SK-N-SH (cell line): ENCODE measurements at regions not wholly inside any gene's neighbourhood (a gene's known extent, or its start where the extent isn't known, plus 50 kb on each side); places are given as distances from the start of the nearest gene placed in this dataset.

Source experiments
- CTCF ChIA-PET: fragments of 300-600, 350-600 bp; formaldehyde crosslinking; extraction: SDS; loops from one replicate; lab custom pipeline; 2021; lab: Yijun Ruan, JAX
- POLR2A ChIA-PET: fragments of 350-600 bp; sonication (Branson Sonifier 250); formaldehyde crosslinking; extraction: SDS; loops from one replicate; lab custom pipeline; 2020; ENCODE audit warnings: antibody characterized with exemption, inconsistent platforms; lab: Yijun Ruan, JAX
- DNase-seq: peaks from one replicate; pipeline ENCODE4 v3.0.0; 2012
- H2AFZ ChIP-seq: fragments of 200-600 bp; sonication (generic); 2 replicates; pipeline ENCODE4 v1.8.1; 2016; ENCODE audit warnings: antibody characterized with exemption, mild to moderate bottlenecking, low read depth
- H3F3A ChIP-seq: fragments of 200-600 bp; sonication (generic); replicated peaks from 2 replicates; pipeline ENCODE3; 2016; ENCODE audit warnings: antibody characterized with exemption, mild to moderate bottlenecking; ENCODE audit not compliant: insufficient read depth
- H3K27ac ChIP-seq, 2 experiments: fragments of 200-500 bp in 1 of 2; fragments of 200-600 bp in 1 of 2; sonication (Bioruptor generic) in 1 of 2; sonication (generic), shearing (Covaris generic) in 1 of 2; 2 replicates each; pipeline versions ENCODE4 v1.5.1 to v1.6.1; 2014 to 2016; ENCODE audit warnings: low read depth in 2 of 2, inconsistent platforms in 1 of 2, low read length in 1 of 2, mild to moderate bottlenecking in 1 of 2, mixed read lengths in 1 of 2
- H3K27me3 ChIP-seq: fragments of 200-600 bp; sonication (generic), shearing (Covaris generic); 2 replicates; pipeline ENCODE4 v1.6.1; 2016; ENCODE audit warnings: mixed run types; ENCODE audit not compliant: insufficient read depth
- H3K36me3 ChIP-seq, 2 experiments: fragments of 200-500 bp in 1 of 2; fragments of 200-600 bp in 1 of 2; sonication (Bioruptor generic) in 1 of 2; sonication (generic) in 1 of 2; replicated peaks in 1 of 2; 2 replicates each; pipeline versions ENCODE3 to v1.5.1; 2014 to 2016; ENCODE audit warnings: low read length in 1 of 2, mild to moderate bottlenecking in 1 of 2; ENCODE audit not compliant: insufficient read depth in 2 of 2, control insufficient read depth in 1 of 2
- H3K4me1 ChIP-seq, 2 experiments: fragments of 200-500 bp in 1 of 2; fragments of 200-600 bp in 1 of 2; sonication (Bioruptor generic) in 1 of 2; sonication (generic), shearing (Covaris generic) in 1 of 2; 2 replicates each; pipeline versions ENCODE4 v1.5.1 to v1.6.1; 2014 to 2016; ENCODE audit warnings: low read depth in 1 of 2, low read length in 1 of 2, mixed run types in 1 of 2; ENCODE audit not compliant: insufficient read depth in 2 of 2, control insufficient read depth in 1 of 2
- H3K4me2 ChIP-seq: fragments of 200-600 bp; sonication (generic), shearing (Covaris generic); 2 replicates; pipeline ENCODE4 v1.6.1; 2017; ENCODE audit warnings: mixed run types
- H3K4me3 ChIP-seq, 2 experiments: fragments of 200-500 bp in 1 of 2; fragments of 200-600 bp in 1 of 2; sonication (Bioruptor generic) in 1 of 2; sonication (generic), shearing (Covaris generic) in 1 of 2; 2 replicates each; pipeline versions ENCODE4 v1.5.1 to v1.8.1; 2014 to 2016; ENCODE audit warnings: low read depth in 2 of 2, inconsistent platforms in 1 of 2, low read length in 1 of 2, mild to moderate bottlenecking in 1 of 2, mixed read lengths in 1 of 2, moderate library complexity in 1 of 2
- H3K79me2 ChIP-seq: fragments of 200-600 bp; sonication (generic); 2 replicates; pipeline ENCODE4 v1.8.1; 2017; ENCODE audit warnings: mild to moderate bottlenecking; ENCODE audit not compliant: insufficient read depth
- H3K9ac ChIP-seq: fragments of 200-600 bp; sonication (generic); 2 replicates; pipeline ENCODE4 v1.6.1; 2017; ENCODE audit warnings: mixed run types
- H3K9me2 ChIP-seq: fragments of 200-600 bp; sonication (generic); 2 replicates; pipeline ENCODE4 v1.6.1; 2017; ENCODE audit warnings: mixed run types
- H3K9me3 ChIP-seq: fragments of 200-600 bp; sonication (generic); 2 replicates; pipeline ENCODE4 v1.6.1; 2017; ENCODE audit warnings: mixed run types, mild to moderate bottlenecking, moderate library complexity
- H4K20me1 ChIP-seq: fragments of 200-600 bp; sonication (generic); 2 replicates; pipeline ENCODE4 v1.6.1; 2017; ENCODE audit warnings: mild to moderate bottlenecking, mixed run types; ENCODE audit not compliant: insufficient read depth
- EP300 ChIP-seq, 2 experiments: IDR thresholded peaks; 2 replicates each; pipeline versions ENCODE4 v1.4.0 to v1.6.1; 2012; ENCODE audit warnings: borderline replicate concordance in 1 of 2, low read depth in 1 of 2, low read length in 1 of 2
- FOSL2 ChIP-seq: IDR thresholded peaks from 2 replicates; pipeline ENCODE4 v1.4.0; 2012; ENCODE audit warnings: low read depth, mild to moderate bottlenecking, moderate library complexity, borderline replicate concordance
- FOXJ3 ChIP-seq: sonication (generic); formaldehyde crosslinking; IDR thresholded peaks from 2 replicates; pipeline ENCODE4 v1.5.1; 2020; ENCODE audit warnings: mild to moderate bottlenecking, missing genetic modification reagents
- GATA2 ChIP-seq: sonication (generic); formaldehyde crosslinking; IDR thresholded peaks from 2 replicates; pipeline ENCODE4 v1.5.0; 2020; ENCODE audit warnings: mild to moderate bottlenecking, missing genetic modification reagents
- JUND ChIP-seq: IDR thresholded peaks from 2 replicates; pipeline ENCODE4 v1.4.0; 2012
- NFIC ChIP-seq: IDR thresholded peaks from 2 replicates; pipeline ENCODE4 v1.4.0; 2012; ENCODE audit warnings: borderline replicate concordance
- NRF1 ChIP-seq: IDR thresholded peaks from 2 replicates; pipeline ENCODE4 v1.6.1; 2012; ENCODE audit warnings: low read depth, mild to moderate bottlenecking, low read length
- POLR2AphosphoS5 ChIP-seq: IDR thresholded peaks from 2 replicates; pipeline ENCODE4 v1.6.1; 2012; ENCODE audit warnings: low read depth, low read length
- RCOR1 ChIP-seq: fragments of 150-350 bp; IDR thresholded peaks from 2 replicates; pipeline ENCODE4 v1.6.1; 2017; ENCODE audit warnings: antibody characterized with exemption, low read length
- RFX5 ChIP-seq: IDR thresholded peaks from 2 replicates; pipeline ENCODE4 v1.6.1; 2012; ENCODE audit warnings: mild to moderate bottlenecking, improper control_type of control experiment, low read length
- SIN3A ChIP-seq: IDR thresholded peaks from 2 replicates; pipeline ENCODE4 v1.6.1; 2012; ENCODE audit warnings: low read depth, mild to moderate bottlenecking, low read length, moderate library complexity, borderline replicate concordance
- TAF1 ChIP-seq: IDR thresholded peaks from 2 replicates; pipeline ENCODE4 v1.6.1; 2012; ENCODE audit warnings: low read depth, mild to moderate bottlenecking, low read length, moderate library complexity, borderline replicate concordance
- YY1 ChIP-seq: IDR thresholded peaks from 2 replicates; pipeline ENCODE4 v1.4.0; 2012; ENCODE audit warnings: low read depth, mild to moderate bottlenecking
- WGBS: methylation state at CpG from one replicate; pipeline ENCODE4 v1.1.6; 2017; ENCODE audit warnings: low lambda C conversion rate; 5-methylcytosine and 5-hydroxymethylcytosine counted together
- TF ChIP-seq, protein P1 (sequence below): IDR thresholded peaks from 2 replicates; pipeline ENCODE4 v1.4.0; 2012; ENCODE audit warnings: low read depth
- TF ChIP-seq, protein P2 (sequence below): fragments of 200-600 bp; sonication (generic); IDR thresholded peaks from 2 replicates; pipeline ENCODE4 v1.6.1; 2017; ENCODE audit warnings: antibody characterized with exemption, mild to moderate bottlenecking, moderate library complexity
- TF ChIP-seq, protein P3 (sequence below): IDR thresholded peaks from 2 replicates; pipeline ENCODE4 v1.6.1; 2012; ENCODE audit warnings: mild to moderate bottlenecking, low read depth, low read length, moderate library complexity
- TF ChIP-seq, protein P4 (sequence below): IDR thresholded peaks from 2 replicates; pipeline ENCODE4 v1.4.0; 2012; ENCODE audit warnings: low read depth, borderline replicate concordance
- TF ChIP-seq, protein P5 (sequence below): fragments of 150-350 bp; IDR thresholded peaks from 2 replicates; pipeline ENCODE4 v1.6.1; 2017; ENCODE audit warnings: antibody characterized with exemption, low read length, low read depth, borderline replicate concordance

DNA sequence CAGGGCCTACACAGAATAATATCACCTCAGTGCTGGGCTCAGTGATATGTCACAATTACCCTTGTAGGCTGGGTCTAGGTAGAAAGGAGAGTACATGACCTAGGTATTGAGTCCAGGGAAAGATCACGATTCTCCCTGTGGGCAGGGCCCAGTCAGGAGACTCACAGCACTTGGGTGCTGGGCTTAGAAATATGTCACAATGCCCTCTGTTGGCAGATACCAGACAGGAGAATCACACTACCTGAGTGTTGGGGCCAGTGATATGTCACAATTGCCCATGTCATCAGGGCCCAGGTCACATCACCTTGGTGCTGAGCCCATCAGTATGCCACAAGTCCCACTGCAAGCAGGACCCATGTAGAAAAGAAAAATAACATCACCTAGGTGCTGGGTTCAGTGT, 2105.5 kb downstream of the TP53TG3F start (continued):
- TF ChIP-seq YY1, result no peak
- no peak for TF ChIP-seq FOXJ3 (CRISPR knock-in tag)
- TF ChIP-seq EP300 (IDR thresholded peaks at IDR 0.05; ENCODE audit: borderline replicate concordance in 1 of 2, low read depth in 1 of 2, low read length in 1 of 2), result no peak
- TF ChIP-seq NFIC, result no peak
- TF ChIP-seq, protein P1, sequence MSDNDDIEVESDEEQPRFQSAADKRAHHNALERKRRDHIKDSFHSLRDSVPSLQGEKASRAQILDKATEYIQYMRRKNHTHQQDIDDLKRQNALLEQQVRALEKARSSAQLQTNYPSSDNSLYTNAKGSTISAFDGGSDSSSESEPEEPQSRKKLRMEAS, result no peak
- no peak for TF ChIP-seq FOSL2
- TF ChIP-seq GATA2, result no peak
- TF ChIP-seq JUND, result no peak
- TF ChIP-seq, all 33 proteins: peak for 0

DNA sequence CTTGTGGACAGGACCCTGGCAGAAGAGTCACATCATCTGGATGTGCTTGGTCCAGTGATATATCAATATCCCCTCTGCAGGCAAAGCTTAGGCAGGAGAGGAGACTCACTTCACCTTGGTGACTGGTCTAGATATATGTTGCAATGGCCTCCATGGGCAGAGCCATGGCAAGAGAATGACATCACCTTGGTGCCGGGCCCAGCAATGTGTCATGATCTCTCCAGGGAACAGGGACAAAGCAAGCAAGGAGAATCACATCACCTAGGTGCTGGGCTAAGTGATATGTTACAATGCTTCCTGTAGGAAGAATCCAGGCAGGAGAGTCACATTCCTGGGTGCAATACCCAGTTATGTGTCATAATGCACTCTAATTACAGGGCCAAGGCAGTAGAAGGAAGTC, 2106.2 kb downstream of the TP53TG3F start:
- no peaks in the 10 kb centered on the region for H3K36me3 ChIP-seq
- TF ChIP-seq YY1 (no peak), EP300 (IDR thresholded peaks at IDR 0.05; ENCODE audit: borderline replicate concordance in 1 of 2, low read depth in 1 of 2, low read length in 1 of 2) (no peak), RCOR1 (no peak), TAF1 (no peak), NRF1 (no peak), POLR2AphosphoS5 (no peak), RFX5 (no peak), SIN3A (no peak), NFIC (no peak)
- TF ChIP-seq, protein P2, sequence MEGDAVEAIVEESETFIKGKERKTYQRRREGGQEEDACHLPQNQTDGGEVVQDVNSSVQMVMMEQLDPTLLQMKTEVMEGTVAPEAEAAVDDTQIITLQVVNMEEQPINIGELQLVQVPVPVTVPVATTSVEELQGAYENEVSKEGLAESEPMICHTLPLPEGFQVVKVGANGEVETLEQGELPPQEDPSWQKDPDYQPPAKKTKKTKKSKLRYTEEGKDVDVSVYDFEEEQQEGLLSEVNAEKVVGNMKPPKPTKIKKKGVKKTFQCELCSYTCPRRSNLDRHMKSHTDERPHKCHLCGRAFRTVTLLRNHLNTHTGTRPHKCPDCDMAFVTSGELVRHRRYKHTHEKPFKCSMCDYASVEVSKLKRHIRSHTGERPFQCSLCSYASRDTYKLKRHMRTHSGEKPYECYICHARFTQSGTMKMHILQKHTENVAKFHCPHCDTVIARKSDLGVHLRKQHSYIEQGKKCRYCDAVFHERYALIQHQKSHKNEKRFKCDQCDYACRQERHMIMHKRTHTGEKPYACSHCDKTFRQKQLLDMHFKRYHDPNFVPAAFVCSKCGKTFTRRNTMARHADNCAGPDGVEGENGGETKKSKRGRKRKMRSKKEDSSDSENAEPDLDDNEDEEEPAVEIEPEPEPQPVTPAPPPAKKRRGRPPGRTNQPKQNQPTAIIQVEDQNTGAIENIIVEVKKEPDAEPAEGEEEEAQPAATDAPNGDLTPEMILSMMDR, result no peak
- TF ChIP-seq, protein P3, sequence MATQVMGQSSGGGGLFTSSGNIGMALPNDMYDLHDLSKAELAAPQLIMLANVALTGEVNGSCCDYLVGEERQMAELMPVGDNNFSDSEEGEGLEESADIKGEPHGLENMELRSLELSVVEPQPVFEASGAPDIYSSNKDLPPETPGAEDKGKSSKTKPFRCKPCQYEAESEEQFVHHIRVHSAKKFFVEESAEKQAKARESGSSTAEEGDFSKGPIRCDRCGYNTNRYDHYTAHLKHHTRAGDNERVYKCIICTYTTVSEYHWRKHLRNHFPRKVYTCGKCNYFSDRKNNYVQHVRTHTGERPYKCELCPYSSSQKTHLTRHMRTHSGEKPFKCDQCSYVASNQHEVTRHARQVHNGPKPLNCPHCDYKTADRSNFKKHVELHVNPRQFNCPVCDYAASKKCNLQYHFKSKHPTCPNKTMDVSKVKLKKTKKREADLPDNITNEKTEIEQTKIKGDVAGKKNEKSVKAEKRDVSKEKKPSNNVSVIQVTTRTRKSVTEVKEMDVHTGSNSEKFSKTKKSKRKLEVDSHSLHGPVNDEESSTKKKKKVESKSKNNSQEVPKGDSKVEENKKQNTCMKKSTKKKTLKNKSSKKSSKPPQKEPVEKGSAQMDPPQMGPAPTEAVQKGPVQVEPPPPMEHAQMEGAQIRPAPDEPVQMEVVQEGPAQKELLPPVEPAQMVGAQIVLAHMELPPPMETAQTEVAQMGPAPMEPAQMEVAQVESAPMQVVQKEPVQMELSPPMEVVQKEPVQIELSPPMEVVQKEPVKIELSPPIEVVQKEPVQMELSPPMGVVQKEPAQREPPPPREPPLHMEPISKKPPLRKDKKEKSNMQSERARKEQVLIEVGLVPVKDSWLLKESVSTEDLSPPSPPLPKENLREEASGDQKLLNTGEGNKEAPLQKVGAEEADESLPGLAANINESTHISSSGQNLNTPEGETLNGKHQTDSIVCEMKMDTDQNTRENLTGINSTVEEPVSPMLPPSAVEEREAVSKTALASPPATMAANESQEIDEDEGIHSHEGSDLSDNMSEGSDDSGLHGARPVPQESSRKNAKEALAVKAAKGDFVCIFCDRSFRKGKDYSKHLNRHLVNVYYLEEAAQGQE, result no peak
- TF ChIP-seq, protein P4, sequence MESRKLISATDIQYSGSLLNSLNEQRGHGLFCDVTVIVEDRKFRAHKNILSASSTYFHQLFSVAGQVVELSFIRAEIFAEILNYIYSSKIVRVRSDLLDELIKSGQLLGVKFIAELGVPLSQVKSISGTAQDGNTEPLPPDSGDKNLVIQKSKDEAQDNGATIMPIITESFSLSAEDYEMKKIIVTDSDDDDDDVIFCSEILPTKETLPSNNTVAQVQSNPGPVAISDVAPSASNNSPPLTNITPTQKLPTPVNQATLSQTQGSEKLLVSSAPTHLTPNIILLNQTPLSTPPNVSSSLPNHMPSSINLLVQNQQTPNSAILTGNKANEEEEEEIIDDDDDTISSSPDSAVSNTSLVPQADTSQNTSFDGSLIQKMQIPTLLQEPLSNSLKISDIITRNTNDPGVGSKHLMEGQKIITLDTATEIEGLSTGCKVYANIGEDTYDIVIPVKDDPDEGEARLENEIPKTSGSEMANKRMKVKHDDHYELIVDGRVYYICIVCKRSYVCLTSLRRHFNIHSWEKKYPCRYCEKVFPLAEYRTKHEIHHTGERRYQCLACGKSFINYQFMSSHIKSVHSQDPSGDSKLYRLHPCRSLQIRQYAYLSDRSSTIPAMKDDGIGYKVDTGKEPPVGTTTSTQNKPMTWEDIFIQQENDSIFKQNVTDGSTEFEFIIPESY, result no peak
- TF ChIP-seq, protein P5, sequence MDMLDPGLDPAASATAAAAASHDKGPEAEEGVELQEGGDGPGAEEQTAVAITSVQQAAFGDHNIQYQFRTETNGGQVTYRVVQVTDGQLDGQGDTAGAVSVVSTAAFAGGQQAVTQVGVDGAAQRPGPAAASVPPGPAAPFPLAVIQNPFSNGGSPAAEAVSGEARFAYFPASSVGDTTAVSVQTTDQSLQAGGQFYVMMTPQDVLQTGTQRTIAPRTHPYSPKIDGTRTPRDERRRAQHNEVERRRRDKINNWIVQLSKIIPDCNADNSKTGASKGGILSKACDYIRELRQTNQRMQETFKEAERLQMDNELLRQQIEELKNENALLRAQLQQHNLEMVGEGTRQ, result no peak
- H3K27ac ChIP-seq, result no peak overlapping the region
- H3K27me3 ChIP-seq, result no peaks in the 10 kb centered on the region
- WGBS, result 0% methylated on average over 1 of the region's 1 CpG
- H4K20me1 ChIP-seq, result no peaks in the 10 kb centered on the region
- no peaks in the 10 kb centered on the region for H3K9me2 ChIP-seq
- no peaks in the 10 kb centered on the region for H3K79me2 ChIP-seq
- H3K9me3 ChIP-seq, result no peaks in the 10 kb centered on the region
- CTCF ChIA-PET, result no interaction called here
- H3K9ac ChIP-seq, result no peak overlapping the region
- DNase-seq, result no peak
- H3F3A ChIP-seq, result no peaks in the 10 kb centered on the region
- POLR2A ChIA-PET, result no interaction called here
- no peaks in the 10 kb centered on the region for H3K4me1 ChIP-seq
- H3K4me2 ChIP-seq, result no peak overlapping the region
- H2AFZ ChIP-seq, result no peak overlapping the region
- H3K4me3 ChIP-seq, result no peak overlapping the region
